CD4-positive, alpha-beta T cell treated with Interferon alpha-2 for 1 hour (primary cell): ENCODE measurements at regions not wholly inside any gene's neighbourhood (a gene's known extent, or its start where the extent isn't known, plus 50 kb on each side); places are given as distances from the start of the nearest gene placed in this dataset.
"Not testable (repeated sequence)": the region's sequence is repeated elsewhere in the genome, so short reads cannot be mapped to it uniquely, and the experiment has no call there.

Experiments used
- DNase-seq, 2 donors: peaks; one replicate each; pipeline ENCODE4 v3.0.0-alpha.2; 2020 to 2022

DNA sequence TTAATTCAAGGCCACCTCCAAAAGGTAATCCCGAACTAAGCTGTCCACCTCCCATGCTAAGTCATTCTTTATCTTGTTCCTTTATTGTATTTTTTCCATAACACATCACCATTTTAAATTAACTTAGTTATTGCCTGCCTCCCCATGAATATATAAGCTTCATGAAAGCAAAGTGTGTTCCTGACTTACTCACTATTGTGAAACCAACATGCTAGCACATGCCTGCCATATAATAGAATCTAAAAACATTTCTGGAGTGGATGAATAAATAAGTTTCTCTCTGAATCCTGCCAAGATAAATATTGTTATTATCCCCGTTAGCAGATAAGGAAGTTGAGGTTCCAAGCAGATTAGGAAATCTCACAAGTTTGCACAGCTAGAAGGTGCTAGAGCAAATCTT is 98.7 kb upstream of the RRN3 start:
- not testable (repeated sequence) for DNase-seq

DNA sequence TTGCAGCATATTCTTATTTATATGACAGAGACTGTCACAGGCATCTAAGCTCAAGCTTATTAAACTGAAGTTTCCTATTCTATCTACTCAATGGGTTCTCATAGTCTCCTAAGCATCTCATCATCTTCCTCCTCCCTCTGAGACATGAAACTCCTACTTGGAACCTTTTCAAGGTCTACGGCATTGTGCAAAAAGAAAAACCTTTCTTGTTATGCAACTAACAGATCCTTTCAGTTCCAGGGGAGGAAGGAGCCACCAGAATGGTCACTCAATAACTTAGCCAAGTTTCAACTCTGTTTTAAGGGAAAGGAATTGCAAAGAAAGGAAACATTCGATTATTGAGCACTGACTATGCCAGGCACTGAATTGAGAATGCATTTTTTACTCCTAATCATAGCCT is 98.1 kb upstream of the RRN3 start:
- DNase-seq, result not testable (repeated sequence)

DNA sequence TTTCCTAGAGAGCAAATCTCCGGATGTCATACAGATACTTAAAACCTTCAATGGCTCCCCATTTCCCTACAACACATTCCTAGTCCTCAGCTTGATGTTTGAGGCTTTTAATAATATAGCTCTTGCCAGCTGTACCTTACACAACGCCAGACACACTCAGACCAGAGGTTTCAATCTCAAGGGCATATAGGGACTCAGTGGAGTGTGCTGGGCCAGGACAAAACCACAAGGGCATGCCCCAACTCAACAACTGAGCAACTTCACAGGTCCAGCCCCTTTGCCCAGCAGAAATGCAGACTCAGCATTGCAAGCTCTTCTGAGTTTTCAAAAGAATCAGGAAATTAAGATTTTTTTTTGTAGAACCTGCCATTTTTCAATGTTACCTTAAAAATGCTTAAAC is 95.4 kb upstream of the RRN3 start:
- DNase-seq, result not testable (repeated sequence)
